T1000 (cell line): ENCODE measurements at regions not wholly inside any gene's neighbourhood (a gene's known extent, or its start where the extent isn't known, plus 50 kb on each side); places are given as distances from the start of the nearest gene placed in this dataset.

Experiments used
- DNase-seq: peaks from one replicate; lab custom pipeline; 2025; ENCODE audit warnings: mixed read lengths; lab: John Stamatoyannopoulos, UW

- DNase-seq, result no peak
These were observed 440.3 kb upstream of the MAF start for GRCh38 chr16:80040814-80041213.

- no peak for DNase-seq
These were observed 439.9 kb upstream of the MAF start for GRCh38 chr16:80040413-80040812.

DNA sequence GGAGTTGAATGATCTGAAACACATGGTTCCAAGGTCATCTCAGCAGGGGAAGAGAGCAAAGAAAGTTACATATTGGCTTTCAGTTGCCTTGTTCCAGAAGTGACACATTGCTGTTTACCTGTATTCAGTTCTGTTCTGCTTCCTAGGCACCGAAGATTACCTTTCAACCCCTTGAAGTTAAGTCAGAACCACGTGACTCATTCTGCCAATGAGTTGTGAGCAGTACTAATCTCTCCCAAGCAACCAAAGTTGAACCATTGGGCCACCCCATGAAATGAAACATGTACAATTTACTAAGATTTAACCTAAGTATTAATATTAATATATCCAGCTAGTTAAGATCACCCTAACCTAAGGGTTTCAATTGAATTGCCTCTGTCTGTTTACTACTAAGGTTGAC, 439.2 kb upstream of the MAF start:
- DNase-seq, result no peak

DNA sequence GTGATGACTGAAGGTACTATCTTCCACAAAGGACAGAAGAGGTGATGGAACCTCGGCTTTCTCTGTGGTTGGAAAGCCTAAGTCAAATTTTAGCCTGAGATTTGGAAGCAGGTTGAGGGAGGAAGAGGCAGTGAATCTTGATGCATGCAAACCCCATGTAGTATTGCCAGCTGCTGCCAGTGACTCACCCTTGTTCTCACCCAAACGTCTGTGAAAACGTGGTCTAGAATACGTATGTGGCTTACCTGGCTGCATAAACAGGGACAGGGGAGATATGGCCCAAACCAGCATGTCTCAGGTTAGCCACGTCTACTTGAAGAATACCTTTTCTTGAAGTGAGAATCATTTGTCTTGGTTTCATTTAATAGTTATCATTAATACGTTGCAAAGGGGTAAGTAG, 438.0 kb upstream of the MAF start:
- DNase-seq, result no peak

GRCh38 chr16:80034948-80035663, 434.6 kb upstream of the MAF start:
- no peak for DNase-seq

DNA sequence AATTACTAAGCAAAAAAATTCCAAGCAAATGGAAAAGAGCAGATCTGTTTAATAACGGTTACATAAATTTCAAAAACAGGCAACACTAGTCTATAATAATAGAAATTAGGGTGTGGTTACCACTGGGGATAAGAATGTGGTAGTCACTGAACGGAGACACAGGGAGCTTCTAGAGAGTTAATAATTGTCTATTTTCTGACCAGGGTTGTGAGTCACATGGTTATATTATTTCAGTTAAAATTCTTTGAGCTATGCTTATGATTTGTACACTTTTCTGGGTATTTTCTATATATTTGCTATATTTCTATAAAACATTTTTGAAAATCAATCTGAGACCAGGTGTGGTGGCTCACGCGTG, 433.9 kb upstream of the MAF start:
- no peak for DNase-seq

DNA sequence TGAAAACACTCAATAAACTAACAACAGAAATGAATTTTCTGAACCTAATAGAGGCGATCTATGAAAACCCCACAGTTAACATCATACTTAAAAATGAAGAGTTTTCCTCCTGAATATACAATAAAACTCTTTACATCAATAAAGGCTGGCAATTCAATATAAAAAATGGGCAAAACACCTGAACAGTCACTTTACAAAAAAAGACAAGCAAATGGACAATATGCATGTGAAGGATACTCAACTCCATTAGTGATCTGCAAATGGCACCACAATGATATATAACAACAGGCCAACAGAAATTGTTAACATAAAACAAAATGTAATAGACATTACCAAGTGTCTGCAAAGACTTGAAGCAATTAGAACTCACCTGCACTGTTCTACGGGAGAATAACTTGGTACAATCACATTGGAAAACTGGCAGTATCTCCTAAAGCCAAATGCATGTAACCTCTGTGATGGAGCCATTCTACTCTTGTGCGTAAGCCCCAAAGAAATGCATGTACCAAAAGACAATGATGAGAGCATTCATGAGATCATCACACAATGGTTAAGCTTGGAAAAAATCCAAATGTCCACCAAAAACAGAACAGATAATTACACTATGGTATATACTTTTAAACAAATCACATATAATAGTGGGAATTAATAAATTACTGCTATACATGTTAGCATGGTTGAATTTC, 433.4 kb upstream of the MAF start:
- DNase-seq, result no peak

DNA sequence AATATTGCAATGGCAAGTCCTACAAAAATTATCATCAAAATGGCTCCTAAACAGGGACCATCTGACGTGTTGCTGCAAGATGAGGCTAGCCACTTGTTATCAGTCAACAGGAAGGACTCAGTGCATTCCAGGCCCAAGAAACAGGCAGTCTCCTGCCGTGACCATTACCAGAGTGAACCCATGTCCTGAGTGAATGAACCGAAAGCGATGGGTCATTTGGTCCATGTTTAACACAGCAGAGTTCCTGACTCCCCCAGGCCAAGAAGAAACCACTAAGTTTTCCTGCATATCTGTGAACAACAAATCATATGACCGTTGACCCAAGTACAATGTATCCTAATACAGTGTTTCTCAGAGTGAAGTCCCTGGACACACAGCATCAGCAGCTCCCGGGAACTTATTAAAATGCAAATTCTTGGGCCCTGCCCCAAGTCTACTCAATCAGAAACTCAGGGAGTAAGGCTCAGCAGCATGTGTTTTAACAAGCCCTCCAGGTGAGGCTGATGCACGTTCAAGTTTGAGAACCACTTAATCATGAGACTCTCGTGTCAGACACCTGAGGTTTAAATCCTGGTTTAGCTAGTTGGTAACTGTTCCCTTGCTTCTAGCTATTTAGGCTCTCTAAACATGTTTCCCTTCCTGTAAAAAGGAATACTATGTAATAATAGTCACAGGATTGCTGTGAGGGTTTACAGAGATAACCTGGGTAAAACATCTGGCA, 429.4 kb upstream of the MAF start:
- no peak for DNase-seq

DNA sequence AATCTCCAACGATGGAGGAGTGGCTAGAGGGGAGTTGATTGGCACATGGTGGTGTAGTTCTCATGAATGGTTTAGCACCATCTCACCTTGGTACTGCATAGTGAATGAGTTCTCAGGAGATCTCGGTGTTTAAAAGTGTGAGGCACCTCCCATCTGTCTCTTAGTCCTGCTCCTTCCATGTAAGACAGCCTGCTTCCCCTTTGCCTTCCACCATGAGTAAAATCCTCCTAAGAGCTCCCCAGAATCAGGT, 428.8 kb upstream of the MAF start:
- no peak for DNase-seq

DNA sequence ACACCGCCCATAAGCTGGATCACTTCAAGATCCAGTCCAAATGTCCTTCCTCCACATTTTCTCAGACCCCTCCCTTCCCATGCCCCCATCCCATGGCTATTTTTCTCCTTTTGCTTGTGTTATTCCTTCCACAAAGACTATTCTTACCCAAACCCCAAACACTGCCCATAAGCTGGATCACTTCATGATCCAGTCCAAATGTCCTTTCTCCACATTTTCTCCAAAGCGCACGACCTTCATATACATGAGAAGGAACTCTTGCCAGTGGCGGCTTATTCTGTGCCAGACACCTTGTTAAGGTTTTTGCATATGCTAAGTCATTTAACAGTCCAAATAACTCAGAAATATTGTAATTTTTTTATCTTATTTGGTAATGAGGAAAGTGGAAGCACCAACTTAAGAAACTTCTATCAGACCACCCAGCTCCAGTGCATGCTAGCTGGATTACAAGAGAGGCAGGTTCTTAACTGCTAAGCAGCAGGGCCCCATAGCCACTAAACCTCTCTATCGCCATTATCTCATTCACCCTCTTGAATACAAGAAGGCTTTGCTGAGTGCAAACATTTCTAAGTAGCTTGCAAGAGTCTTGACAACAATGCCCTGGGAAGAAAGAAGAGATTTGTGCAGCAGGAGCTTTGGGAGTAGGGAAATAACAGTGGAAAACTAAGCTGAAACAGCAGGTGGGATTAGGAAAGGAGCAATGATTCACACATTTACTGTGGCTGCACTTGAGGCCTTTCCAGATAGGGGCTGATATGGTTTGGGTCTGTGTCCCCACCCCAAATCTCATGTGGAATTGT, 428.2 kb upstream of the MAF start:
- no peak for DNase-seq

DNA sequence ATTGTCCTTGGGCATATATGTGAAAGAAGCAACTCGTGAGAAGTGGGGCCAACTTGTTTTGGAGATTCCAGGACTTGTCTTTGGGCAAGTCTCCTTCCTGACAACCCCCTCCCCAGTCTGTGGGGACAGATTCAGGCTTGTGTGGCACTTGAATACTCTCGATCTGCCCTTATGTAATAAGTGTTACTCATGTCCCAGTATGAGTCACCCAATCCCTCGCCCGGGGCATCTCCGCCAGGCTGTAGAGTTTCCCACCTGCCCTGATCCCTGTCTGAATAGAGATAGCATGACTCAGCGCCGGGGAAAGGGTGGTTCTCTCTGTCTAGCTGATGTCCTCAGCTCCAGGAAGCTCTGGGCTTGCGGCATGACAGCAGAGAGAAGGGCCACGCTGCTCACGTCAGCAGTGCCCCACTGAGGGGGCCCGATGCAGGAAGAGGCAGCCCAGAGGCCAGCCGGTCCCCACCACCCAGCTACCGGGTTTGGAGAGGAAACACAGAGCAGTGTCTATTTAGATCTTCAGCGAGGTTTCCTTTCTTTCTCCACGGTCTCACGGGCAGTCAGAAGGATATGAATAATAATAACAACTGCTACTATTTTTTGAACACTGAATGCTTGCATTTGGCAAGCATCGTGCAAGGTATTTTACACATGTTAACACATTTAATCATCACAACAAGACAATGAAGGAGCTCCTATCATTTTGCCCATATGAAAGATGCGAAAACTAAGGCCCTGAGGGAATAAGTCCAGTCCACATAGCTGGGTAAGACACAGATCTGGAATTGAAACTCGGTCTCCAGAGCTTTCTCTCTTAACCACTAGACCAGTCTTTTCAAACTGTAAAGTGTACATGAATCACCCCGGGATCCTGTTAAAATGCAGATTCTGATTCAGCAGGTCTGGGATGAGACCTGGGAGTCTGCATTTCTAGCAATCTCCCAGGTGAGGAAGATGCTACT, 426.7 kb upstream of the MAF start:
- peak; percentile 93 for DNase-seq

GRCh38 chr16:80025236-80025635, 424.7 kb upstream of the MAF start:
- no peak for DNase-seq

- DNase-seq, result no peak
These were observed 423.9 kb upstream of the MAF start for GRCh38 chr16:80024443-80024842.

- DNase-seq, result no peak
These were observed 423.3 kb upstream of the MAF start for GRCh38 chr16:80023865-80024264.

DNA sequence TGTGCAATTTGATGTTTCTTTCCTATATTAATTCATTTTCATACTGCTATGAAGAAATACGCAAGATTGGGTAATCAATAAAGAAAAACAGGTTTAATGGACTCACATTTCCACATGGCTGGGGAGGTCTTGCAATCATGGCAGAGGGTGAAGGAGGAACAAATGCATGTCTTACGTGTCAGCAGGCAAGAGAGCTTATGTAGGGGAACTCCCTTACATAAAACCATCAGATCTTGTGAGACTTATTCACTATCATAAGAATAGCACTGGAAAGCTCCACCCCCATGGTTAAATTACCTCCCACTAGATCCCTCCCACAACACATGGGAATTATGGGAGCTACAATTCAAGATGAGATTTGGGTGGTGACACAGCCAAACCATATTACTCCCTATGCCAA, 418.9 kb upstream of the MAF start:
- no peak for DNase-seq

DNA sequence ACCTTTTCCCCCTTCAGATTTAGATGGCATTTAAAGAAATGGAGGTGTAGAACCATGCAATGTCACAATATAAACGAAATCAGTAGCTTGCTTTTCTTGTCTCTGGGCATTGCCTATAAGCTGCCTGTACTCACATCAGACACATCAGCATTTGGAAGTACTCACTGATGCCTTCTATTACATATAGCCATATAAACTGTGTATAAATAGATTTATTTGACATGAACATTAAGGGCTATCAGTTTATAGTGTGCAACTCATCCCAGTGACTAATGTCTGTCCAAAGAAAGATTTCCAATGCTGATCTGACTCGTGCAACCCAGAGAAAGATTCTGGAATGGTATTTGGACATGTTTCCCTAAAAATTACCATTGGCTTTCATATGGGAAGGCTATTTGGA, 417.9 kb upstream of the MAF start:
- DNase-seq, result no peak

DNA sequence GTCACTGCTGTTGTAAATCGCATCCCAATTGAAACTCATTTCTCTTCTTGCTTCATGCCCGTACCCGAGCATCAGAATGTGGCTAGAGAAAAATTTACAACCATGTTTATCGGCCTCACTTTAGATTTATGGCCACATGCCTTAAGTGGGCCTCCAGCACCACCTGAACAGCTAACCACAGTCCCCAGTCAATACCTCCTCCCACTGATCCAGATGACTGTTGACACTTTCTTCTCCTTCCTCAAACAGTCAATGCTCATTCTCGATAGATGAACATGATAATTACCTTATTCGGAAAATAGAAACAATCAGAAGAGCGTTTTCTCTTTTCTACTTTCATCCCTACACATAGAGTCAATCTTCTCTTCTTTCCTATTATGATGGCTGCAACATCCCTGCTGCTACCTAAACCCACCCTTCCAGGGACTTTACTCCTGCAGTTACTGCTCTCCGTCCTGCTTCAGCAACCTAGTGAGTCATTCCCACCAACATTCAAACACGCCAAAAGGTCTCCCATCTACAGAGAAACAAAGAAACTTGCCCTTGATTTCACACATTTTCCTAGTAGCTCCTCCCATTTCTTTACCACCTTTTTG, 416.3 kb upstream of the MAF start:
- DNase-seq, result no peak

DNA sequence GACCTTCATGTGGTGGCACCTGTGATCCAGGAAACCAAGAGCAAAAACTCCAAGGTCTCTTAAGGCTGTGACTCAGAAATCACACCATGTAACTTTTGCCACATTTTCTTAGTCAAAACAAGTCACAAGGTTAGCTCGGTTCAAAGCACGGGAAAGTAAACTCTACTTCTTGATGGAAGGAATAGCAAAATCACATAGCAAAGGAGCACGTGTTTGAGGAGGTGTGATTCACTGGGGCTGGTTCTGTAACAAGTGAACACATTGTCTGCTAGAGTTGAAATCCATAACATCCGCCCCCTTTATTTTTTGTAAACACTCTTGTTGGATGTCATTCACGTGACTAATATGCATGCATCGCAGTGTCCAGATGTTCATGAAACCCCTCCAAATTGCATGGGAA, 415.0 kb upstream of the MAF start:
- no peak for DNase-seq

DNA sequence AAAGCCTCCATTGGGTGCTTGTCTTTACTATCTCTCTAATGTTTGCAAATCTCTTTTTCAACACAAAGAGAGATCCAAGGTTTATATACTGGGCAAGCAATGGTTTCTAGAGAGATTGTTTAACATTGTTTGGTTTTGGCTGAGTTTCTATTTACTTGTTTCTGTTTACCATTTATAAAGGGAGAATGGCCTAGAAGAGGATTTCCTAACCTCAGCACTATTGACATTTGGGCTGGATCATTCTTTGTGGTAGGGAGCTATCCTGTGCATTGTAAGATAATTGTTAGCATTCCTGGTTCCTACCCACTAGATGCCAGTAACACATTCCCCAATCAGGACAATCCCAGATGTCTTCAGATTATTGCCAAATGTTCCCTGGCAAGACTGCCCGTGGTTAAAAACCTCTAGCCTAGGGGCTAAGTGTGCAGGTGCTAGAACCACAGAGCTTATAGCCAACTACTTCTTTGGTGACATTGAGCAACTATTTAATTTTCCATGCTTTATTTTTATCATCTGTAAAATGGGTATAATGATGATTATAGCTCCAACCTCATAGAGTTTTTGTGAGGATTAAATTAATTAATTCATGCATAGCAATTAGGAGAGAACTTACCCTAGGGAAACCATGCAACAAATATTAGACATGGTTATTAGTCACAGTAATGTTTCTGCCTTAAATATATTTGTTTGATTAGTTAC, 413.9 kb upstream of the MAF start:
- DNase-seq, result no peak

DNA sequence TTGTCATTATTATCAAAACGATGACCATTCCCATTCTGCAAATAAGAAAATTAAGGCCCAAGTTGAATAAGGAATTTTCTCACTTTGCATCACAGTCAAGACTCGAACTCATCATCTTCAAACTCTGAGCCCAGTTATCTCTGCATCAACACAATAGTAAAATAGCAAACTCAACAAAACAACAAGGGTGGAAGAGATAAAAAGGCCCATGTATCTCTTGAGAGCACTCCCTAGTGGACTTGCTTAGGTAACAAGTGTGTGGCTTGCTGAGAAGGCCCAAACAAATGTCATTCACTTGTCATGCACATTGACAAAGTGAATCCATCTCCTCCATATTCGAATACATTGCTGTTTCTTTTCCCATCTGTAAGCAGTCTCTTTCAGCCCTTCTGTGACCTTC, 412.0 kb upstream of the MAF start:
- DNase-seq, result no peak
